ENCODE measurements at regions not wholly inside any gene's neighbourhood (a gene's known extent, or its start where the extent isn't known, plus 50 kb on each side); places are given as distances from the start of the nearest gene placed in this dataset.

- Mint-ChIP-seq H3K27ac (no peak overlapping the region), H3K9me3 (ENCODE audit: insufficient read depth) (peaks cover 2% of the 10 kb centered on the region), H3K27me3 (no peaks in the 10 kb centered on the region), H3K4me1 (no peaks in the 10 kb centered on the region), H3K4me3 (no peak overlapping the region)
- TF ChIP-seq CTCF (IDR thresholded peaks at IDR 0.05) (no peak), EZH2 (IDR thresholded peaks at IDR 0.05; ENCODE audit: borderline replicate concordance, insufficient read depth, low read depth, low read length, poor library complexity, severe bottlenecking) (no peak)
- ChIA-PET POLR2A (no interaction called here), CTCF (no interaction called here)
- no CpG with 5 or more reads among the region's 4 CpGs for WGBS (ENCODE audit: insufficient coverage)
- H3K36me3 ChIP-seq (replicated peaks in 1 of 2; ENCODE audit: control extremely low read depth in 1 of 2, control insufficient read depth in 1 of 2, extremely low read depth in 1 of 2, insufficient read depth in 2 of 2, low read length in 1 of 2) = no peaks in the 10 kb centered on the region
- H3K9me3 ChIP-seq (ENCODE audit: control extremely low read depth in 1 of 3, control insufficient read depth in 2 of 3, insufficient read depth in 1 of 3, low read length in 2 of 3) = no peaks in the 10 kb centered on the region
- H3K79me2 ChIP-seq (ENCODE audit: control insufficient read depth, insufficient read depth, low read length) = no peaks in the 10 kb centered on the region
- no peaks in the 10 kb centered on the region for H4K20me1 ChIP-seq (ENCODE audit: control insufficient read depth, insufficient read depth, low read length, poor library complexity, severe bottlenecking)
- no peaks in the 10 kb centered on the region for H3K4me1 ChIP-seq (ENCODE audit: control insufficient read depth in 2 of 2, insufficient read depth in 2 of 2, low read length in 2 of 2)
- no peak overlapping the region for H2AFZ ChIP-seq (ENCODE audit: insufficient read depth, low read depth, low read length, poor library complexity, severe bottlenecking)
- ATAC-seq (ENCODE audit: low read depth) (no peak), DNase-seq (no peak)
- H3K27me3 ChIP-seq (replicated peaks in 1 of 4; ENCODE audit: control extremely low read depth in 1 of 4, control insufficient read depth in 3 of 4, insufficient read depth in 4 of 4, low read length in 3 of 4) = no peaks in the 10 kb centered on the region
- no peak overlapping the region for H3K4me2 ChIP-seq (replicated peaks; ENCODE audit: low read depth, low read length, poor library complexity, severe bottlenecking)
- H3K27ac ChIP-seq (ENCODE audit: low read length in 2 of 2) = no peak overlapping the region
- no peak overlapping the region for H3K4me3 ChIP-seq (ENCODE audit: control extremely low read depth in 1 of 5, extremely low read depth in 1 of 5, insufficient read depth in 1 of 5, low read depth in 2 of 5, low read length in 4 of 5)
- intact Hi-C loops (cut with micrococcal nuclease) = no loop called here
- no peak overlapping the region for H3K9ac ChIP-seq (ENCODE audit: low read length)
Observed at GRCh38 chr1:72918940-72919339, 636.6 kb upstream of the NEGR1 start.

GRCh38 chr1:72917920-72918319 lies 635.6 kb upstream of the NEGR1 start:
- Histone ChIP-seq H4K20me1 (ENCODE audit: control insufficient read depth, insufficient read depth, low read length, poor library complexity, severe bottlenecking) (no peaks in the 10 kb centered on the region), H3K9me3 (ENCODE audit: control extremely low read depth in 1 of 3, control insufficient read depth in 2 of 3, insufficient read depth in 1 of 3, low read length in 2 of 3) (no peaks in the 10 kb centered on the region), H3K79me2 (ENCODE audit: control insufficient read depth, insufficient read depth, low read length) (no peaks in the 10 kb centered on the region), H2AFZ (ENCODE audit: insufficient read depth, low read depth, low read length, poor library complexity, severe bottlenecking) (no peak overlapping the region), H3K4me1 (ENCODE audit: control insufficient read depth in 2 of 2, insufficient read depth in 2 of 2, low read length in 2 of 2) (no peaks in the 10 kb centered on the region), H3K36me3 (replicated peaks in 1 of 2; ENCODE audit: control extremely low read depth in 1 of 2, control insufficient read depth in 1 of 2, extremely low read depth in 1 of 2, insufficient read depth in 2 of 2, low read length in 1 of 2) (no peaks in the 10 kb centered on the region), H3K27ac (ENCODE audit: low read length in 2 of 2) (no peak overlapping the region), H3K9ac (ENCODE audit: low read length) (no peak overlapping the region), H3K27me3 (replicated peaks in 1 of 4; ENCODE audit: control extremely low read depth in 1 of 4, control insufficient read depth in 3 of 4, insufficient read depth in 4 of 4, low read length in 3 of 4) (no peaks in the 10 kb centered on the region), H3K4me2 (replicated peaks; ENCODE audit: low read depth, low read length, poor library complexity, severe bottlenecking) (no peak overlapping the region), H3K4me3 (ENCODE audit: control extremely low read depth in 1 of 5, extremely low read depth in 1 of 5, insufficient read depth in 1 of 5, low read depth in 2 of 5, low read length in 4 of 5) (no peak overlapping the region)
- Mint-ChIP-seq H3K27ac (no peak overlapping the region), H3K9me3 (ENCODE audit: insufficient read depth) (peaks cover 2% of the 10 kb centered on the region), H3K4me1 (no peaks in the 10 kb centered on the region), H3K4me3 (no peak overlapping the region), H3K27me3 (no peaks in the 10 kb centered on the region)
- DNase-seq (no peak), ATAC-seq (ENCODE audit: low read depth) (no peak)
- no CpG with 5 or more reads among the region's 1 CpG for WGBS (ENCODE audit: insufficient coverage)
- ChIA-PET CTCF (no interaction called here), POLR2A (no interaction called here)
- intact Hi-C loops (cut with micrococcal nuclease) = no loop called here
- TF ChIP-seq EZH2 (IDR thresholded peaks at IDR 0.05; ENCODE audit: borderline replicate concordance, insufficient read depth, low read depth, low read length, poor library complexity, severe bottlenecking) = no peak
- TF ChIP-seq CTCF (IDR thresholded peaks at IDR 0.05) = no peak

Data from B cell (primary cell).